ENCODE measurements at regions not wholly inside any gene's neighbourhood (a gene's known extent, or its start where the extent isn't known, plus 50 kb on each side); places are given as distances from the start of the nearest gene placed in this dataset.

GRCh38 chr17:36701429-36702099 is 100.2 kb downstream of the MRM1 start:
- POLR2A ChIA-PET, result no interaction called here

GRCh38 chr17:36702636-36703035 is 101.3 kb downstream of the MRM1 start:
- Histone ChIP-seq H3K4me3 (ENCODE audit: low read depth, low read length) (no peak overlapping the region), H3K9me3 (ENCODE audit: control insufficient read depth, insufficient read depth, low read length) (no peaks in the 10 kb centered on the region), H3K27ac (ENCODE audit: low read depth, low read length) (no peak overlapping the region), H3K27me3 (ENCODE audit: control insufficient read depth, insufficient read depth, low read length) (peaks cover 7% of the 10 kb centered on the region)
- no peak for TF ChIP-seq CTCF (IDR thresholded peaks at IDR 0.05; ENCODE audit: low read depth, low read length)
- CTCF ChIA-PET, result no interaction called here
- no peak for DNase-seq (ENCODE audit: low read depth, low spot score)
- POLR2A ChIA-PET, result no interaction called here

More at GRCh38 chr17:36701429-36702099, 100.2 kb downstream of the MRM1 start:
- peaks cover 7% of the 10 kb centered on the region for H3K27me3 ChIP-seq (ENCODE audit: control insufficient read depth, insufficient read depth, low read length)
- no peaks in the 10 kb centered on the region for H3K9me3 ChIP-seq (ENCODE audit: control insufficient read depth, insufficient read depth, low read length)
- TF ChIP-seq CTCF (IDR thresholded peaks at IDR 0.05; ENCODE audit: low read depth, low read length), result no peak
- no peak for DNase-seq (ENCODE audit: low read depth, low spot score)
- H3K27ac ChIP-seq (ENCODE audit: low read depth, low read length), result no peak overlapping the region
- no peak overlapping the region for H3K4me3 ChIP-seq (ENCODE audit: low read depth, low read length)
- CTCF ChIA-PET, result no interaction called here

- Histone ChIP-seq H3K27ac (ENCODE audit: low read depth, low read length) (no peak overlapping the region), H3K27me3 (ENCODE audit: control insufficient read depth, insufficient read depth, low read length) (peaks cover 4% of the 10 kb centered on the region), H3K9me3 (ENCODE audit: control insufficient read depth, insufficient read depth, low read length) (no peaks in the 10 kb centered on the region), H3K4me3 (ENCODE audit: low read depth, low read length) (peak overlapping the region; percentile 13; the same call in 1 of the 2 replicates)
- CTCF ChIA-PET, result no interaction called here
- no peak for DNase-seq (ENCODE audit: low read depth, low spot score)
- POLR2A ChIA-PET, result no interaction called here
- TF ChIP-seq CTCF (IDR thresholded peaks at IDR 0.05; ENCODE audit: low read depth, low read length), result no peak
Observed at GRCh38 chr17:36703860-36704266, 102.5 kb downstream of the MRM1 start.

GRCh38 chr17:36705283-36705795 is 104.0 kb downstream of the MRM1 start:
- CTCF ChIA-PET, result interaction anchor here (0.7 to 0.8 kb wide), 2 partner anchors 160 to 527 kb away, joined by 4 to 5 read pairs; no protein-coding TSS in a partner anchor
- Histone ChIP-seq H3K27me3 (ENCODE audit: control insufficient read depth, insufficient read depth, low read length) (peaks cover 4% of the 10 kb centered on the region), H3K4me3 (ENCODE audit: low read depth, low read length) (no peak overlapping the region), H3K9me3 (ENCODE audit: control insufficient read depth, insufficient read depth, low read length) (no peaks in the 10 kb centered on the region), H3K27ac (ENCODE audit: low read depth, low read length) (no peak overlapping the region)
- POLR2A ChIA-PET, result no interaction called here
- no peak for TF ChIP-seq CTCF (IDR thresholded peaks at IDR 0.05; ENCODE audit: low read depth, low read length)
- DNase-seq (ENCODE audit: low read depth, low spot score), result no peak

GRCh38 chr17:36705874-36706731 is 104.7 kb downstream of the MRM1 start:
- POLR2A ChIA-PET, result no interaction called here
- no peak for DNase-seq (ENCODE audit: low read depth, low spot score)
- peak; percentile 59 for TF ChIP-seq CTCF (IDR thresholded peaks at IDR 0.05; ENCODE audit: low read depth, low read length)
- CTCF ChIA-PET, result interaction anchor here (0.8 to 1.4 kb wide), 2 partner anchors 103 to 159 kb away, joined by 4 to 9 read pairs; no protein-coding TSS in a partner anchor
- H3K4me3 ChIP-seq (ENCODE audit: low read depth, low read length), result no peak overlapping the region
- no peak overlapping the region for H3K27ac ChIP-seq (ENCODE audit: low read depth, low read length)
- H3K27me3 ChIP-seq (ENCODE audit: control insufficient read depth, insufficient read depth, low read length), result peaks cover 4% of the 10 kb centered on the region
- no peaks in the 10 kb centered on the region for H3K9me3 ChIP-seq (ENCODE audit: control insufficient read depth, insufficient read depth, low read length)

Measured in AG04450 (cell line).